ENCODE measurements at regions not wholly inside any gene's neighbourhood (a gene's known extent, or its start where the extent isn't known, plus 50 kb on each side); places are given as distances from the start of the nearest gene placed in this dataset.

GRCh38 chr5:71957292-71957898, 149.9 kb upstream of the MAP1B start:
- TF ChIP-seq CTCF (IDR thresholded peaks at IDR 0.05; ENCODE audit: low read depth, low read length, poor library complexity, severe bottlenecking) (no peak), EZH2phosphoT487 (IDR thresholded peaks at IDR 0.05; ENCODE audit: borderline replicate concordance, low read length) (no peak)

Measured in DOHH2 (cell line).